Tibial nerve (tissue), 4 donors: ENCODE measurements at regions not wholly inside any gene's neighbourhood (a gene's known extent, or its start where the extent isn't known, plus 50 kb on each side); places are given as distances from the start of the nearest gene placed in this dataset.

Experiments
- DNase-seq, 2 donors: peaks; one replicate each; pipeline ENCODE4 v3.0.0-alpha.2; 2019; ENCODE audit warnings: low spot score in 2 of 2
- H3K27ac ChIP-seq, 4 donors: fragments of 200-600 bp; sonication (generic) in 3 of 4; one replicate each; pipeline ENCODE4 v1.5.1; 2017 to 2019; ENCODE audit warnings: mild to moderate bottlenecking in 1 of 4
- H3K27me3 ChIP-seq, 2 donors: fragments of 200-600 bp; sonication (generic) in 1 of 2; one replicate each; pipeline versions ENCODE4 v1.5.1 to v1.6.0; 2017 to 2019
- H3K36me3 ChIP-seq, 3 donors: fragments of 200-600 bp; sonication (generic); one replicate each; pipeline ENCODE4 v1.5.1; 2018 to 2019
- H3K4me1 ChIP-seq, 4 donors: fragments of 200-600 bp; sonication (generic) in 3 of 4; one replicate each; pipeline ENCODE4 v1.5.1; 2017 to 2019
- H3K4me3 ChIP-seq, 4 donors: fragments of 200-600 bp; sonication (generic) in 3 of 4; one replicate each; pipeline ENCODE4 v1.5.1; 2017 to 2019; ENCODE audit warnings: mild to moderate bottlenecking in 1 of 4, moderate library complexity in 1 of 4
- H3K9me3 ChIP-seq, 4 donors: fragments of 200-600 bp; sonication (generic) in 3 of 4; one replicate each; pipeline ENCODE4 v1.5.1; 2017 to 2019
- EP300 ChIP-seq, 2 donors: sonication (generic); formaldehyde crosslinking; IDR thresholded peaks; one replicate each; pipeline ENCODE4 v1.6.1; 2017; ENCODE audit warnings: antibody characterized with exemption in 2 of 2, mild to moderate bottlenecking in 1 of 2
- POLR2A ChIP-seq, 2 donors: fragments of 450-650 bp; IDR thresholded peaks; one replicate each; pipeline ENCODE4 v1.6.1; 2017; ENCODE audit warnings: antibody characterized with exemption in 2 of 2, mild to moderate bottlenecking in 2 of 2, moderate library complexity in 2 of 2
- WGBS, 2 donors: methylation state at CpG; one replicate each; pipeline ENCODE4 v1.1.5; 2018; 5-methylcytosine and 5-hydroxymethylcytosine counted together
- TF ChIP-seq, protein P1 (sequence below), 5 experiments: fragments of 200-600 bp in 3 of 5; fragments of 450-650 bp in 2 of 5; sonication (generic) in 3 of 5; IDR thresholded peaks; one replicate each; pipeline ENCODE4 v1.5.1; 2016 to 2019; ENCODE audit warnings: antibody characterized with exemption in 5 of 5, mild to moderate bottlenecking in 3 of 5, moderate library complexity in 2 of 5

DNA sequence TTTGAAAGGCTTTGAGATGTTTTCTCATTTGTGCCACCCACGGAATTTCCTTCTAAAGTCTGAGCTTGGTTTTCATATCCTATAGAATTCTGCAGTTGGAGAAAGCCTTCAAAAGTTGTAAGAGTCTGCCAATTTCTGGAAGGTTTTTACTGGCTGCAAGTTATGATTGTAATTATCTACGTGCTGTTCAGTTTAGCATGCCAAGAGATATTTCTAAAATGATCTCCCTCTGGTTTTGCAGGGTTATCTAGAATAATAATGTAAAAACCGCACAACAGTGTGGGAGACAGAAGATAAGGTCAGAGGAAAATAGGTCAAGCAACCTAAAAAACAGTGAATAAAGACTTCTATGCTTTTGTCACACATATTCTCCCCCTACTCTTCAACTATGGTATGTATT is 69.3 kb downstream of the MTERF1 start:
- no peak for DNase-seq
- Histone ChIP-seq H3K4me3 (no peak overlapping the region), H3K27me3 (no peaks in the 10 kb centered on the region), H3K4me1 (no peaks in the 10 kb centered on the region), H3K9me3 (no peaks in the 10 kb centered on the region), H3K27ac (no peak overlapping the region), H3K36me3 (no peaks in the 10 kb centered on the region)
- TF ChIP-seq POLR2A (IDR thresholded peaks at IDR 0.05) (no peak), EP300 (IDR thresholded peaks at IDR 0.05) (no peak)
- TF ChIP-seq, protein P1, sequence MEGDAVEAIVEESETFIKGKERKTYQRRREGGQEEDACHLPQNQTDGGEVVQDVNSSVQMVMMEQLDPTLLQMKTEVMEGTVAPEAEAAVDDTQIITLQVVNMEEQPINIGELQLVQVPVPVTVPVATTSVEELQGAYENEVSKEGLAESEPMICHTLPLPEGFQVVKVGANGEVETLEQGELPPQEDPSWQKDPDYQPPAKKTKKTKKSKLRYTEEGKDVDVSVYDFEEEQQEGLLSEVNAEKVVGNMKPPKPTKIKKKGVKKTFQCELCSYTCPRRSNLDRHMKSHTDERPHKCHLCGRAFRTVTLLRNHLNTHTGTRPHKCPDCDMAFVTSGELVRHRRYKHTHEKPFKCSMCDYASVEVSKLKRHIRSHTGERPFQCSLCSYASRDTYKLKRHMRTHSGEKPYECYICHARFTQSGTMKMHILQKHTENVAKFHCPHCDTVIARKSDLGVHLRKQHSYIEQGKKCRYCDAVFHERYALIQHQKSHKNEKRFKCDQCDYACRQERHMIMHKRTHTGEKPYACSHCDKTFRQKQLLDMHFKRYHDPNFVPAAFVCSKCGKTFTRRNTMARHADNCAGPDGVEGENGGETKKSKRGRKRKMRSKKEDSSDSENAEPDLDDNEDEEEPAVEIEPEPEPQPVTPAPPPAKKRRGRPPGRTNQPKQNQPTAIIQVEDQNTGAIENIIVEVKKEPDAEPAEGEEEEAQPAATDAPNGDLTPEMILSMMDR (IDR thresholded peaks at IDR 0.05), result no peak
- WGBS, 2 donors, result 35 to 39% methylated on average over 3 of the region's 3 CpGs

DNA sequence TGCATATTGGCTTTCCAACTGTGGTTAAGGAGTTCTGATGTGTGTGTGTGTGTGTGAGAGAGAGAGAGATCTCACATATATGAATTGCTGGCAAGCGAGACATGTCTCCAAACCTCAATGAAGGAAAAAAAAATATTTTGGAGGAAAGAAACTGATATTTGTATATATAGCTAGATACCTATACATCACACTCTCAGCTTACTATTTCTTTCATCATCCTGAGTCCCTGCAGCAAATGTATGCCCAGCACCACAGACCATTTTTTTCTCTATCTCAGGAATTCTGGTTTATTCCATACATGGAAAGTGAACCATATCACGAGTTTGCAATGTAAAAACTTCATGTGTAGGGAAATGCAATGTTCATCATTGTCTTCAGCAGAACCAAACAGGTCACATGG is 68.9 kb downstream of the MTERF1 start:
- DNase-seq, result no peak
- Histone ChIP-seq H3K27ac (no peak overlapping the region), H3K27me3 (no peaks in the 10 kb centered on the region), H3K4me1 (no peaks in the 10 kb centered on the region), H3K4me3 (no peak overlapping the region), H3K9me3 (no peaks in the 10 kb centered on the region), H3K36me3 (no peaks in the 10 kb centered on the region)
- WGBS, 2 donors, result 68% methylated on average over 2 of the region's 2 CpGs
- TF ChIP-seq, protein P1 (IDR thresholded peaks at IDR 0.05), result no peak
- TF ChIP-seq POLR2A (IDR thresholded peaks at IDR 0.05) (no peak), EP300 (IDR thresholded peaks at IDR 0.05) (no peak)

DNA sequence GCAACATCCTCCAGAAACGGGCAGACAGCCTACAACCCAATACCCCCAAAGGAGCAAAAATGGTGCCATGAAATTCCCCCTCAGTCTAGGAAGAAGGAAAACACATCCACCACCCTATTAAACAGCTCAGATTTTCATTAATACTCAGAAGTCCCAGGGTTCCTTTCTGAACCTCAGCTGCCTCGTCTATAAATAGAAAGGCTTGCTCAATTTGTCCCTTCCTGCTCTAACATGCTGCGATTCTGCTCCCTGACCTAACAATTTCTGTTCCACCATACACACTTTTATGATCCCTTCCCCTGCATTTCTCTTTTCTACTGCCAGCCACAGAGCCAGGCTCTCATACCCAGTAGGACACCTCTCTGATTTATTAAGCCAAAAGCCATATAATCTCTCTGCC is 68.1 kb downstream of the MTERF1 start:
- no peak for TF ChIP-seq EP300 (IDR thresholded peaks at IDR 0.05)
- TF ChIP-seq, protein P1 (IDR thresholded peaks at IDR 0.05), result no peak
- TF ChIP-seq POLR2A (IDR thresholded peaks at IDR 0.05), result no peak

DNA sequence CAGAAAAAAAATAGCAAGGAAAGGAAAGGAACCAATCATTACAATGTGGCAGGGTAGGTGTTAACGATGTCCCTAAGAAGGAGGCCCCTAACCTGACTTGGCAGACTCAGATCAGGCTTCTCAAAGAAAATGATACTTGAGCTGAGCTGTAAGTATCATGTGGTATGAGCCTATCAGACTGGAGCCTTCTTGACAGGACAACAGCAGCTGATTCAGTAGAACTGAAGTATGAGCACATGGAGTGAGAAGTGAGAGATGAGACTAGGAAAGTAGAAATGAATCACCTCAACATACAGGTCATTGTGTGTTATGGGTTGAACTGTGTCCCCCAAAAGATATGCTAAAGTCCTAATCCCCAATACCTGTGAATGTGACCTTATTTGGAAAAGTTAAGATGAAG is 66.3 kb downstream of the MTERF1 start:
- Histone ChIP-seq H3K36me3 (no peaks in the 10 kb centered on the region), H3K4me3 (no peak overlapping the region), H3K4me1 (no peaks in the 10 kb centered on the region), H3K27me3 (no peaks in the 10 kb centered on the region), H3K9me3 (peaks cover 0 to 4% (median 0%) of the 10 kb centered on the region in 4 donors), H3K27ac (no peak overlapping the region)
- 81 to 96% methylated on average over 1 of the region's 1 CpG for WGBS, 2 donors
- no peak for DNase-seq
- TF ChIP-seq, protein P1 (IDR thresholded peaks at IDR 0.05), result no peak
- TF ChIP-seq EP300 (IDR thresholded peaks at IDR 0.05) (no peak), POLR2A (IDR thresholded peaks at IDR 0.05) (no peak)

More for the DNA sequence above, 68.1 kb downstream of the MTERF1 start:
- Histone ChIP-seq H3K4me3 (no peak overlapping the region), H3K36me3 (no peaks in the 10 kb centered on the region), H3K4me1 (no peaks in the 10 kb centered on the region), H3K27me3 (no peaks in the 10 kb centered on the region), H3K9me3 (no peaks in the 10 kb centered on the region), H3K27ac (no peak overlapping the region)
- 47 to 59% methylated on average over 3 of the region's 3 CpGs for WGBS, 2 donors
- no peak for DNase-seq
